IMR-90 (cell line): ENCODE measurements at regions not wholly inside any gene's neighbourhood (a gene's known extent, or its start where the extent isn't known, plus 50 kb on each side); places are given as distances from the start of the nearest gene placed in this dataset.

Experiments
- ATAC-seq: fragments of 200-7000 bp; cut with Tn5 transposase; 2 replicates; pipeline ENCODE4 v1.9.1; 2020; ENCODE audit warnings: low read depth, mild to moderate bottlenecking, moderate library complexity
- BruUV-seq: library from RNA; stranded (reverse); fragments of 400-500 nt; replicated peaks from 2 replicates; lab custom pipeline; 2021; lab: Mats Ljungman, UMichigan
- CTCF ChIA-PET: fragments of 300-600 bp; formaldehyde crosslinking; extraction: SDS; loops from one replicate; lab custom pipeline; 2021; ENCODE audit warnings: antibody characterized with exemption; lab: Yijun Ruan, JAX
- POLR2A ChIA-PET: fragments of 300-600 bp; sonication (Branson Sonifier 250); formaldehyde crosslinking; loops from one replicate; lab custom pipeline; 2022; ENCODE audit warnings: antibody characterized with exemption; ENCODE audit not compliant: unreplicated experiment; lab: Charles Lee
- DNase-seq: peaks from one replicate; pipeline ENCODE4 v3.0.0; 2013
- H2AFZ ChIP-seq: replicated peaks from 2 replicates; pipeline ENCODE3; 2013; ENCODE audit warnings: low read length, mild to moderate bottlenecking; ENCODE audit not compliant: poor library complexity
- H2AK5ac ChIP-seq: 2 replicates; pipeline ENCODE4 v1.6.1; 2013; ENCODE audit warnings: low read depth, low read length, inconsistent platforms
- H2AK9ac ChIP-seq: replicated peaks from 2 replicates; pipeline ENCODE3; 2013; ENCODE audit warnings: mild to moderate bottlenecking, low read depth, low read length, moderate library complexity; ENCODE audit not compliant: poor library complexity
- H2BK120ac ChIP-seq: 2 replicates; pipeline ENCODE4 v1.6.1; 2013; ENCODE audit warnings: low read depth, low read length, inconsistent platforms
- H2BK15ac ChIP-seq: 3 replicates; pipeline ENCODE4 v1.6.1; 2013; ENCODE audit warnings: low read depth, low read length, inconsistent platforms
- H2BK20ac ChIP-seq: 2 replicates; pipeline ENCODE4 v1.6.1; 2013; ENCODE audit warnings: low read depth, mild to moderate bottlenecking, inconsistent platforms, low read length, moderate library complexity
- H2BK5ac ChIP-seq: 2 replicates; pipeline ENCODE4 v1.6.1; 2013; ENCODE audit warnings: mild to moderate bottlenecking, low read depth, low read length, inconsistent platforms; ENCODE audit not compliant: poor library complexity, severe bottlenecking
- H3K14ac ChIP-seq: replicated peaks from 2 replicates; pipeline ENCODE4 v1.6.1; 2013; ENCODE audit warnings: low read depth, low read length, inconsistent platforms
- H3K18ac ChIP-seq: 2 replicates; pipeline ENCODE4 v1.6.1; 2013; ENCODE audit warnings: low read depth, low read length, control low read depth
- H3K23ac ChIP-seq: 2 replicates; pipeline ENCODE4 v1.6.1; 2013; ENCODE audit warnings: low read depth, low read length, inconsistent platforms
- H3K27ac ChIP-seq: 2 replicates; pipeline ENCODE4 v1.5.1; 2013; ENCODE audit warnings: mild to moderate bottlenecking, control low read depth, low read length; ENCODE audit not compliant: insufficient read depth
- H3K27me3 ChIP-seq: 2 replicates; pipeline ENCODE4 v1.6.1; 2013; ENCODE audit warnings: low read length; ENCODE audit not compliant: control insufficient read depth, insufficient read depth
- H3K36me3 ChIP-seq: 2 replicates; pipeline ENCODE4 v1.6.1; 2013; ENCODE audit warnings: low read length, mixed read lengths; ENCODE audit not compliant: control insufficient read depth, insufficient read depth
- H3K4ac ChIP-seq: 2 replicates; pipeline ENCODE4 v1.6.1; 2013; ENCODE audit warnings: low read depth, low read length, inconsistent platforms
- H3K4me1 ChIP-seq: 2 replicates; pipeline ENCODE4 v1.6.1; 2013; ENCODE audit warnings: low read length, mixed read lengths; ENCODE audit not compliant: control insufficient read depth, insufficient read depth
- H3K4me2 ChIP-seq: 2 replicates; pipeline ENCODE4 v1.6.1; 2013; ENCODE audit warnings: low read depth, mild to moderate bottlenecking, control low read depth, low read length, moderate library complexity
- H3K4me3 ChIP-seq: 2 replicates; pipeline ENCODE4 v1.5.1; 2013; ENCODE audit warnings: low read depth, mild to moderate bottlenecking, control low read depth, low read length, moderate library complexity; ENCODE audit not compliant: insufficient read depth
- H3K56ac ChIP-seq: 2 replicates; pipeline ENCODE4 v1.6.1; 2013; ENCODE audit warnings: low read length, inconsistent platforms; ENCODE audit not compliant: insufficient read depth; ENCODE audit errors: extremely low read depth
- H3K79me1 ChIP-seq, 2 experiments: 2 replicates each; pipeline ENCODE4 v1.6.1; 2013; ENCODE audit warnings: low read length in 2 of 2, inconsistent platforms in 1 of 2, low read depth in 1 of 2
- H3K9ac ChIP-seq: 2 replicates; pipeline ENCODE4 v1.6.1; 2013; ENCODE audit warnings: low read depth, low read length, control low read depth
- H3K9me1 ChIP-seq: 2 replicates; pipeline ENCODE4 v1.6.1; 2013; ENCODE audit warnings: low read length, inconsistent platforms; ENCODE audit not compliant: insufficient read depth
- H3K9me3 ChIP-seq: 2 replicates; pipeline ENCODE4 v1.6.1; 2013; ENCODE audit warnings: low read length; ENCODE audit not compliant: control insufficient read depth, insufficient read depth
- H4K20me1 ChIP-seq: 2 replicates; pipeline ENCODE4 v1.6.1; 2013; ENCODE audit warnings: low read length, inconsistent platforms; ENCODE audit not compliant: insufficient read depth
- H4K5ac ChIP-seq: 2 replicates; pipeline ENCODE4 v1.6.1; 2013; ENCODE audit warnings: mild to moderate bottlenecking, low read depth, low read length, control low read depth
- H4K8ac ChIP-seq, 2 experiments: 2 replicates each; pipeline ENCODE4 v1.6.1; 2013; ENCODE audit warnings: low read depth in 2 of 2, low read length in 2 of 2, control low read depth in 1 of 2, inconsistent platforms in 1 of 2
- H4K91ac ChIP-seq: 2 replicates; pipeline ENCODE4 v1.6.1; 2013; ENCODE audit warnings: low read depth, low read length, inconsistent platforms; ENCODE audit not compliant: insufficient read depth
- BHLHE40 ChIP-seq: fragments of 150-350 bp; IDR thresholded peaks from 2 replicates; pipeline ENCODE4 v1.6.1; 2016; ENCODE audit warnings: mild to moderate bottlenecking, low read depth, low read length
- CHD1 ChIP-seq: IDR thresholded peaks from 2 replicates; pipeline ENCODE4 v1.6.1; 2012; ENCODE audit warnings: low read depth, low read length, improper control_type of control experiment
- NFE2L2 ChIP-seq: fragments of 150-350 bp; IDR thresholded peaks from 2 replicates; pipeline ENCODE4 v1.6.1; 2016; ENCODE audit warnings: low read depth, mild to moderate bottlenecking, low read length
- RFX5 ChIP-seq: IDR thresholded peaks from 2 replicates; pipeline ENCODE4 v1.8.0; 2012; ENCODE audit warnings: low read depth, mild to moderate bottlenecking, low read length, moderate library complexity
- WGBS, 2 experiments: methylation state at CpG; one replicate each; pipeline versions ENCODE4 v1.1.5 to v1.1.7; 2013; ENCODE audit warnings: missing lambda C conversion rate in 2 of 2; ENCODE audit not compliant: insufficient read length in 1 of 2; ENCODE audit errors: extremely low coverage in 2 of 2; 5-methylcytosine and 5-hydroxymethylcytosine counted together
- dilution Hi-C: fragments of 300-500 bp; cut with HindIII; formaldehyde crosslinking; loops from one replicate; pipeline ENCODE4 v1.14.3; 2018; ENCODE audit warnings: low sequenced_read_pairs; ENCODE audit not compliant: unreplicated experiment
- in situ Hi-C: fragments of 300-500 bp; cut with MboI; formaldehyde crosslinking; loops from 3 replicates; pipeline ENCODE4 v1.14.3; 2019; ENCODE audit warnings: low sequenced_read_pairs, inconsistent platforms, mixed read lengths
- intact Hi-C: fragments of 100-400 bp; cut with micrococcal nuclease; formaldehyde crosslinking; loops from 2 replicates; pipeline ENCODE4 v1.10.0; 2022

- Histone ChIP-seq H4K91ac (no peak overlapping the region; the same call in 1 of the 2 replicates), H4K5ac (no peak overlapping the region), H2AK5ac (no peak overlapping the region), H2BK20ac (no peak overlapping the region), H3K4me1 (peaks cover 17% of the 10 kb centered on the region), H3K14ac (no peak overlapping the region), H2BK5ac (no peak overlapping the region), H3K4me2 (no peak overlapping the region), H2BK15ac (no peak overlapping the region; the same call in 2 of the 3 replicates), H3K9ac (no peak overlapping the region), H3K23ac (no peak overlapping the region), H3K18ac (no peak overlapping the region), H2AFZ (no peak overlapping the region), H2AK9ac (no peak overlapping the region), H4K20me1 (peaks cover 3% of the 10 kb centered on the region; the same call in 1 of the 2 replicates), H3K27me3 (no peaks in the 10 kb centered on the region), H3K9me3 (no peaks in the 10 kb centered on the region), H3K27ac (no peak overlapping the region), H3K36me3 (no peaks in the 10 kb centered on the region), H2BK120ac (no peak overlapping the region), H3K9me1 (peaks cover 15% of the 10 kb centered on the region), H4K8ac (no peak overlapping the region), H3K79me1 (peaks cover 22 to 41% of the 10 kb centered on the region in 2 experiments), H3K4ac (no peak overlapping the region), H3K56ac (no peak overlapping the region), H3K4me3 (no peak overlapping the region)
- no TSS peak for BruUV-seq
- in situ Hi-C loops, result no loop called here
- DNase-seq (no peak), ATAC-seq (no peak; the same call in 1 of the 2 replicates)
- ChIA-PET CTCF (interaction anchor here (0.9 kb wide), 1 partner anchor 14 kb away, joined by 3 read pairs; no protein-coding TSS in a partner anchor), POLR2A (no interaction called here)
- intact Hi-C loops, result no loop called here
- dilution Hi-C loops, result no loop called here
- TF ChIP-seq CHD1 (no peak), BHLHE40 (no peak), NFE2L2 (no peak), RFX5 (no peak)
- no CpG with 5 or more reads among the region's 1 CpG for WGBS, 2 experiments
Observed at GRCh38 chr15:62406305-62406891, 241.3 kb upstream of the C2CD4B start.
